ENCODE measurements at regions not wholly inside any gene's neighbourhood (a gene's known extent, or its start where the extent isn't known, plus 50 kb on each side); places are given as distances from the start of the nearest gene placed in this dataset.

DNA sequence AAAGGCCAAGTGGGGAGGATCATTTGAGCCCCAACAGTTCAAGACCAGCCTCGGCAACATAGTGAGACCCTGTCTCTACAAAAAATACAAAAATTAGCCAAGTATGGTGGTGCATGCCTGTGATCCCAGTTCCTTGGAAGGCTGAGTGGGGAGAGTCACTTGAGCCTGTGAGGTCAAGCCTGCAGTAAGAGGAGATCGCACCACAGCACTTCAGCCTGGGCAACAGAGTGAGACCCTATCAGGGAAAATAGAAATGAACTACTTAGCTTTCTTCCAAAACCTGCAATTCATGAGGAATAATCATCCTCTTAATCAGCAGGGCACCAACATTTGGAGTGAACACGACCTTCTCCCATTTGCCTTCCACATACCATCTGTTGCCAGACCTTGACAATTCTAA, 96.1 kb downstream of the OR2K2 start:
- DNase-seq (ENCODE audit: low read depth, low spot score): no peak

GRCh38 chr9:111232997-111233790, 96.8 kb downstream of the OR2K2 start:
- H3K4me1 ChIP-seq (ENCODE audit: insufficient read depth, insufficient read length): no peaks in the 10 kb centered on the region
- H3K27me3 ChIP-seq (ENCODE audit: insufficient read depth, insufficient read length): no peaks in the 10 kb centered on the region
- H3K36me3 ChIP-seq (ENCODE audit: insufficient read depth, insufficient read length, low read length): no peaks in the 10 kb centered on the region
- no peak overlapping the region for H3K9ac ChIP-seq (ENCODE audit: insufficient read length, low read depth)
- H3K9me3 ChIP-seq (ENCODE audit: insufficient read depth, low read length): no peaks in the 10 kb centered on the region
- no peak for DNase-seq (ENCODE audit: low read depth, low spot score)
- H3K4me3 ChIP-seq (ENCODE audit: insufficient read length, low read depth): no peak overlapping the region
- TF ChIP-seq ZNF274 (IDR thresholded peaks at IDR 0.05; ENCODE audit: low read depth, low read length) (no peak), SUZ12 (IDR thresholded peaks at IDR 0.05; ENCODE audit: extremely low read depth, insufficient read depth, insufficient read length) (no peak), YY1 (IDR thresholded peaks at IDR 0.05; ENCODE audit: insufficient read depth, insufficient read length) (no peak)

More for the DNA sequence above, 96.1 kb downstream of the OR2K2 start:
- Histone ChIP-seq H3K36me3 (ENCODE audit: insufficient read depth, insufficient read length, low read length) (no peaks in the 10 kb centered on the region), H3K9me3 (ENCODE audit: insufficient read depth, low read length) (no peaks in the 10 kb centered on the region), H3K9ac (ENCODE audit: insufficient read length, low read depth) (no peak overlapping the region), H3K4me3 (ENCODE audit: insufficient read length, low read depth) (no peak overlapping the region), H3K27me3 (ENCODE audit: insufficient read depth, insufficient read length) (no peaks in the 10 kb centered on the region), H3K4me1 (ENCODE audit: insufficient read depth, insufficient read length) (no peaks in the 10 kb centered on the region)
- TF ChIP-seq SUZ12 (IDR thresholded peaks at IDR 0.05; ENCODE audit: extremely low read depth, insufficient read depth, insufficient read length) (no peak), YY1 (IDR thresholded peaks at IDR 0.05; ENCODE audit: insufficient read depth, insufficient read length) (no peak), ZNF274 (IDR thresholded peaks at IDR 0.05; ENCODE audit: low read depth, low read length) (no peak)

GRCh38 chr9:111231801-111232580, 98.0 kb downstream of the OR2K2 start:
- TF ChIP-seq YY1 (IDR thresholded peaks at IDR 0.05; ENCODE audit: insufficient read depth, insufficient read length): no peak
- no peak for TF ChIP-seq ZNF274 (IDR thresholded peaks at IDR 0.05; ENCODE audit: low read depth, low read length)
- TF ChIP-seq SUZ12 (IDR thresholded peaks at IDR 0.05; ENCODE audit: extremely low read depth, insufficient read depth, insufficient read length): no peak
- no peak for DNase-seq (ENCODE audit: low read depth, low spot score)
- Histone ChIP-seq H3K36me3 (ENCODE audit: insufficient read depth, insufficient read length, low read length) (no peaks in the 10 kb centered on the region), H3K27me3 (ENCODE audit: insufficient read depth, insufficient read length) (no peaks in the 10 kb centered on the region), H3K4me3 (ENCODE audit: insufficient read length, low read depth) (no peak overlapping the region), H3K9ac (ENCODE audit: insufficient read length, low read depth) (no peak overlapping the region), H3K9me3 (ENCODE audit: insufficient read depth, low read length) (no peaks in the 10 kb centered on the region), H3K4me1 (ENCODE audit: insufficient read depth, insufficient read length) (no peaks in the 10 kb centered on the region)

DNA sequence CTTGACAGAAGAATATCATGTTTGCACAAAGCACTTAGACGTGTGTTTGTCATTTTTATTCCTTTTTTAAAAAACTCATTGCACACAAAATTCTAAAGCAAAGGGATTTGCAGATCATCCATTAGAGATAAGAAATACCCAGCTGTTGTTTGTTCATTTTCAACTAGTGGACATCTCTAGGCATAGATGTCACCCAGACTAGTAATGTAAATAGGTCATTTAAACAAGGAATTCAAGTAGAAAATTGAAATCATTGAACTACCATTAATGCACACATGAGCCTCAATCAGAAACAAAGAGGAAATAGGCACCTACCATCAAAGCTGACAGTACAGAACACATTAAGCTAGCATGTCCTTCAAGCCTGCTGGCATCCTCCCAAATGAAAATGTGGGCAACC, 107.3 kb downstream of the OR2K2 start:
- DNase-seq (ENCODE audit: low read depth, low spot score): no peak
- no peak overlapping the region for H3K9ac ChIP-seq (ENCODE audit: insufficient read length, low read depth)

GRCh38 chr9:111212874-111213273, 117.2 kb downstream of the OR2K2 start:
- H3K27me3 ChIP-seq (ENCODE audit: insufficient read depth, insufficient read length): no peaks in the 10 kb centered on the region
- no peak overlapping the region for H3K4me3 ChIP-seq (ENCODE audit: insufficient read length, low read depth)
- no peaks in the 10 kb centered on the region for H3K4me1 ChIP-seq (ENCODE audit: insufficient read depth, insufficient read length)
- TF ChIP-seq SUZ12 (IDR thresholded peaks at IDR 0.05; ENCODE audit: extremely low read depth, insufficient read depth, insufficient read length) (no peak), YY1 (IDR thresholded peaks at IDR 0.05; ENCODE audit: insufficient read depth, insufficient read length) (no peak), ZNF274 (IDR thresholded peaks at IDR 0.05; ENCODE audit: low read depth, low read length) (no peak)
- peaks cover 15% of the 10 kb centered on the region; the same call in 1 of the 2 replicates for H3K9me3 ChIP-seq (ENCODE audit: insufficient read depth, low read length)
- DNase-seq (ENCODE audit: low read depth, low spot score): no peak
- H3K9ac ChIP-seq (ENCODE audit: insufficient read length, low read depth): no peak overlapping the region
- no peaks in the 10 kb centered on the region for H3K36me3 ChIP-seq (ENCODE audit: insufficient read depth, insufficient read length, low read length)

More for the DNA sequence above, 107.3 kb downstream of the OR2K2 start:
- Histone ChIP-seq H3K4me1 (ENCODE audit: insufficient read depth, insufficient read length) (no peaks in the 10 kb centered on the region), H3K36me3 (ENCODE audit: insufficient read depth, insufficient read length, low read length) (no peaks in the 10 kb centered on the region), H3K9me3 (ENCODE audit: insufficient read depth, low read length) (no peaks in the 10 kb centered on the region), H3K4me3 (ENCODE audit: insufficient read length, low read depth) (no peak overlapping the region), H3K27me3 (ENCODE audit: insufficient read depth, insufficient read length) (no peaks in the 10 kb centered on the region)
- TF ChIP-seq ZNF274 (IDR thresholded peaks at IDR 0.05; ENCODE audit: low read depth, low read length): no peak

DNA sequence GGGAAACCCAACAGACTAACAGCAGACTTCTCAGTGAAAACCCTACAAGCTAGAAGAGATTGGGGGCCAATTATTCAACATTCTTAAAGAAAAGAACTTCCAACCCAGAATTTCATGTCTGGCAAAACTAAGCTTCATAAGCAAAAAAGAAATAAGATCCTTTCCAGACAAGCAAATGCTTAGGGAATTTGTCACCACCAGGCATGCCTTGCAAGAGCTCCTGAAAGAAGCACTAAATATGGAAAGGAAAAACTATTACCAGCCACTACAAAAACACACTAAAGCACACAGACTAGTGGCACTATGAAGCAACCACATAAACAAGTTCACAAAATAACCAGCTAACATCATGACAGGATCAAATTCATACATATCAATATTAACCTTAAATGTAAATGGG, 131.1 kb downstream of the OR2K2 start:
- H3K36me3 ChIP-seq (ENCODE audit: insufficient read depth, insufficient read length, low read length): no peaks in the 10 kb centered on the region
- no peak for DNase-seq (ENCODE audit: low read depth, low spot score)
- no peak overlapping the region for H3K4me3 ChIP-seq (ENCODE audit: insufficient read length, low read depth)
- no peaks in the 10 kb centered on the region for H3K27me3 ChIP-seq (ENCODE audit: insufficient read depth, insufficient read length)
- H3K4me1 ChIP-seq (ENCODE audit: insufficient read depth, insufficient read length): no peaks in the 10 kb centered on the region
- TF ChIP-seq YY1 (IDR thresholded peaks at IDR 0.05; ENCODE audit: insufficient read depth, insufficient read length): no peak
- no peak overlapping the region for H3K9ac ChIP-seq (ENCODE audit: insufficient read length, low read depth)
- peaks cover 6% of the 10 kb centered on the region; the same call in 1 of the 2 replicates for H3K9me3 ChIP-seq (ENCODE audit: insufficient read depth, low read length)

- Histone ChIP-seq H3K9ac (ENCODE audit: insufficient read length, low read depth) (no peak overlapping the region), H3K4me3 (ENCODE audit: insufficient read length, low read depth) (no peak overlapping the region), H3K36me3 (ENCODE audit: insufficient read depth, insufficient read length, low read length) (no peaks in the 10 kb centered on the region), H3K27me3 (ENCODE audit: insufficient read depth, insufficient read length) (no peaks in the 10 kb centered on the region), H3K4me1 (ENCODE audit: insufficient read depth, insufficient read length) (no peaks in the 10 kb centered on the region), H3K9me3 (ENCODE audit: insufficient read depth, low read length) (no peaks in the 10 kb centered on the region)
- DNase-seq (ENCODE audit: low read depth, low spot score): no peak
- no peak for TF ChIP-seq SUZ12 (IDR thresholded peaks at IDR 0.05; ENCODE audit: extremely low read depth, insufficient read depth, insufficient read length)
- no peak for TF ChIP-seq ZNF274 (IDR thresholded peaks at IDR 0.05; ENCODE audit: low read depth, low read length)
- no peak for TF ChIP-seq YY1 (IDR thresholded peaks at IDR 0.05; ENCODE audit: insufficient read depth, insufficient read length)
These were observed 132.8 kb downstream of the OR2K2 start for GRCh38 chr9:111197256-111197655.

Measured in NT2/D1 (cell line).